ENCODE measurements at regions not wholly inside any gene's neighbourhood (a gene's known extent, or its start where the extent isn't known, plus 50 kb on each side); places are given as distances from the start of the nearest gene placed in this dataset.
A peak's percentile ranks its signal among the peaks of the same experiment; 100 is the strongest.
"Not testable (repeated sequence)": the region's sequence is repeated elsewhere in the genome, so short reads cannot be mapped to it uniquely, and the experiment has no call there.

DNA sequence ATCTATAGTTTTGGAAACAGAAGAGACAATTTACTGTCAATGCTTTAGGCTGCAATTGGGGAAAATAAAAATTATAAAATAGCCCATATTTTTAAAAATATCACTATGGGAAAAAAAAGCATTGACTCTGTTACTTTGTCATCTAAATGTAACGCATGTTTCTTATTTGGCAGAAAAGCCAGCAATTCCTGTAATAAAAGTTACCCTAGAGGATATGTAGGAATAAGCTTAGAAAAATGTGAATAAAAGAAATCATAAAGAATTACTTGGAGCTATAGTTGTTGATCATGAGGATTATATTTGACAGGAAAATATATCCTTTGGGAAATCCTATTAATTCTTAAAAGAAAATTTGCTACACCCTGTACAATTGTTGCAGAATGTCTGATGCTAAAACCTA, 515.4 kb upstream of the IL12A start:
- no peak for DNase-seq

GRCh38 chr3:159480046-159480445, 508.6 kb upstream of the IL12A start:
- DNase-seq: no peak

- DNase-seq: no peak
These were observed 506.2 kb upstream of the IL12A start for GRCh38 chr3:159482241-159482993.

DNA sequence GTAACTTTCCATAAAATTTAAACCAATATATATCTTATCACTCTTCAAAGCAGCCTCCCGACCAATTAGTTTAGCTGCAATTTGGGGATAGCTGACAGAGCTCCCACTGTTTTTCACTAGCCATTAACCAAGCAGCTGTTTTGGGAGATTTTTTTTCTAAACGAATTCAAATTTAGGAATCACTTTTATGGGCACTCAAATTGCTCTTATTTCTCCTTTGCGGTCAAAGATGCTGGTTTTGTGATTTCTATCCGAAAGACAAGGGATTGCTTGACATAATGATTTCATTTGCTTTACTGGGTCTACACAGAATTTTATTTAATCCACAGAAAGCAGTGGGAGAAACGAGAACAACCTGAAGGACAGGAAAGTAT, 505.7 kb upstream of the IL12A start:
- no peak for DNase-seq

GRCh38 chr3:159486580-159486979, 502.1 kb upstream of the IL12A start:
- no peak for DNase-seq

DNA sequence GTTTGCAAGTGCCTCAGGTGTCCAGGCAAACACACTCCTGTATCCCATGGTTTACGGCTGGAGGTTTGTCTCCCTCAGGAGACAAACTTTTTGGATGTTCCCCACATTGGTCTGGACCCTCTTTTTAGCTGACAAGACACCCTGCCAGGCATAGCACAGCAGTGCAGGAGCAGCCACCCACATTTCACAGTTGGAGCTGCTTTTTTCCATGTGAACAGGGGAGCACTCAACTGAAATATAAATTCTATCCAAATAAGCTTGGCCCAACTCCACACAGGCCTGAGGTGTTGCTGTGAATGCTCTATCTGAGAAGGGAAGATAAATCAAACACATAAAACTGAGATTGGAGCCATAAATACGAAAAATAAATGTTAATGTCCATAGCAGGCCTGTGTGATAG, 501.3 kb upstream of the IL12A start:
- no peak for DNase-seq

DNA sequence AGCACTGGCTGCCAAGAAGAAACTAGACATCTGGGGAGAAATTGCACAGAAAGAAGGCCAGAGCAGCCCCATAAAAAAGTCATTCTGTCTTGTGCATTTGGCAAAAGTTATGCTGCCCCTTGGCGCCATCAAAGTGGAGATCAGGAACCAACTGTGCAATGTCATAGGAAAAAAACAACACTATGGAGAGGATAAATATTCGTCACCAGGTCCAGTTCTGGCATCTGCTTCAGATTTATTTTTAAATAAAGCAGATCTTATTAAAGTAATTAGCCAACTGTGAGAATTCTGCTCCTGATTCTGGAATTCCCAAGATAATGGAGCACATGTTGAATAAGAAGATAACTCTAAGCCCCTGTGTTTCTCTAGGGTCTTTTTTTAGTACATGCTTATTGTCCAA, 500.0 kb upstream of the IL12A start:
- DNase-seq: no peak

- DNase-seq: no peak
These were observed 491.3 kb upstream of the IL12A start for GRCh38 chr3:159497361-159497760.

DNA sequence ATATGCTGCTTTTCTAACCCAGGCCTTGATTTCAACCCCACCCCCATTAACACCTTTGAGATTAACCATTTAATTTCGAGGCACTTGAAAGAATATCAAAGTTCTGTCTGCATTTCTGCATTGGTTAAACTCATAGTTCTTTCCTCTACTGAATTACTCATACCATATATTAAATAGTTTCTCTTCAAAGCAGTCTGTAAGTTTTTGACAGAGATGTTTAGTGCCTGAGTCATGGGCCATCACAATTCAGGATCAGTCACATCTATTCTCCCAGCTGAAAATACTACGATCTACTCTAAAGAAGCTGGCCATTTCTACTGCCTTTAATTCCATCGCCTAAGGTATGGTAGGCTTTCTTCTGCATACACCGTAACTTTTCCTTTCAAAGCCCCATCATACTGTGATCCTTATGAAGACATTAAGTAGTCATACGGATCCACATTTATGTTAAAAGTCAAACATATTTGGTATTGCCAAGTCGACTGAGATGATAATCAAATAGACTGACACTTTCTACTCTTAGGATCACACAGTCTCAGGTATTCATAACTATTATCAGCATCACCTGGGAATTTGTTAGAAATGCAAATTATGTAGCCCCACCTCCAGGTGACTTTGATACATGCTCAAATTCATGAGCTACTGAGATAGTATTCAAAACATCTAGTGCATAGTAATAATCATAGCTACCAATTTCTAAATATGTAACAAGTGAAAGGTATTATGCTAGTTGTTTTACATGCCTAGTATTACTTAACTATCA, 489.4 kb upstream of the IL12A start:
- DNase-seq: no peak

DNA sequence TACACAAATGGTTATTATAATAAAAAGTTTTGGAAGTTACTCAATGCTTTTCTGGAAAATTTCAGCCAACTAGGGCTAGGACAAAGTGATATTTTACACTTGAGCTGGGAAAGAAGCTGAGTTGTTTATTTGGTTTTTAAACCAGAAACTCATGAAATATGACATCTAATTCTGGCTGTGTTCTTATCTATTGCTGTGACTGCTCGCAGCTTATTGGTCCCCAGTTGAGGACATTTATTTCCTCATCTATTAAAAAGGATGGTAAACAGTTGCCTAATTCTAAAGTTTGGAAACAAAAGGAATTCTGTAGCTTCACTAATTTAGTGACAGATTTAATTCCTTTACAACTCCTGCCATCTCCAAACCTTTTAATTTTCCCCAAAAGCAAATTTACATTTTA, 487.6 kb upstream of the IL12A start:
- DNase-seq: no peak

- no peak for DNase-seq
These were observed 485.6 kb upstream of the IL12A start for GRCh38 chr3:159502986-159503385.

- not testable (repeated sequence) for DNase-seq
These were observed 477.6 kb upstream of the IL12A start for GRCh38 chr3:159510988-159511387.

- no peak for DNase-seq
These were observed 475.2 kb upstream of the IL12A start for GRCh38 chr3:159513444-159513843.

DNA sequence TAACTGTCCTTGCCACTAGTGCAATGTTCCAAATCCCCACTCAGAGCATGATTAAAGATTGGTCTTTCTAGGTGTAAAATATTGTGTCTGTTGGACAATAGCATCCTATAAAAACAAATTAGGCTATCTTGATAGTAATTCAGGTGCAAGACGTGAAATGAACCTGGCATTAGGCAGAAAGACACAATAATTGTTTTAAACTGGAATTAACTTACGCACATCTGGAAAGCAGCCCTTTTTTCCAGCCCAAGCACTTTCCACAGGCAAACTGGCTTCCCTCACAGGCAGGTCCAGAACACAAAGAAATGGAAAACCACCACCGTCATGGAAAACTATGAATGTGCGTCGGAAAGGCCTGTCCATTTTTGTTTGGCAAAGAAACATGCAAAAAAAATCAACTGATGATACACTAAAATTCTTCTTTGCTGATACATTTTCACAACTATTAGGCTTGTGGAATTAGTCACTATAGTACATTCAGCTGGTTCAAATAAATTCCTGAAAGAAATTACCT, 474.7 kb upstream of the IL12A start:
- DNase-seq: no peak

DNA sequence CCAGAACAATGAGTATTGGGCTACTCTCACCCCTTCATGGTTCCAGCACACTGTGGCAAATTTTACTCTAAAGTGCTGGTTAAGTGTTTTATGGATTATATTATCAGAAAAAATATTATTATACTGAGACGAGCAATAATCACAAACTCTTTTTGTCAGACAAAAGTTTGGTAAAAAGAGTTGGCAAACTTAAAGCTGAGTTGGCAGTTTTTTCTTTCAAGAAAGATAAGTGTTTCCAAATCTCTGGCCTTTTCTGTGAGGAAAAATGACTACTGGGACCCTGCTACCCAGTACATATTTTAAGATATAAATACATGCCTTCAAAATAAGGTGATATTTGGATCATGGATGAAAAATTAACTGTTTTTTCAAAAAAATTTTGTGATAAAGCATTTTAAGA, 471.5 kb upstream of the IL12A start:
- DNase-seq: no peak

DNA sequence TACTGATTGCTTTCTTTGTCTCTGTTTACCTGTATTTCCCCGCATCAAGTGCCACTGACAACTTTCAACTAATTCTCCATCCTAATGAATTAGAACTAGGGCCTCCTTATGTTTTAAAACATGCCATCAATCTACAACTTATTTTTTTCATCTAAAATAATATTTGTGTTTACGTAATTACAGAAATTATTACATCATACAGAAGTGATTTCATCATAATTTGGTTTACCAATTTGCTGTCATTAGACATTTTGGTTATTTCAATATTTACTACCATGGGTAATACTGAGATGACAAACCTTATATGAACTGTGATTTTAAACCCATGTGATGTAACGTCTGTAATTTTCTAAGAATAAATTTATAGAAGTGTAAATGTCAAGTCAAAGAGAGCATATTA, 468.0 kb upstream of the IL12A start:
- no peak for DNase-seq

DNA sequence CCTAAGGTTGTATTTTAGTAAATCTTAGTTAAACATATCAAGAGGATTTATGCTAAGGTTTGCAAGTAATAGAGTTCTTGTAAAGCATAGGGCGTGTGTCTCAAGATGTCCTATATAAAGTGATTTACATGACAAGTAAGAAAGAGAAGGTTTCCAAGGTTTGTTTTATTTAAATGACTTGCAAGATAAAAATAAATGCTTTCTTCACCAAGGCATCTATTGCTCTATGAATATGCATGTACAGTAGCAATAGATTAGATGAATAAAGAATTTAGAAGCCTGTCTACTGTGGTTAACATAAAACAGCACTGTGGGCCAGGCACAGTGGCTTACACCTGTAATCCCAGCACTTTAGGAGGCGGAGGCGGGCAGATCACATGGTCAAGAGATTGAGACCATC, 466.4 kb upstream of the IL12A start:
- no peak for DNase-seq

DNA sequence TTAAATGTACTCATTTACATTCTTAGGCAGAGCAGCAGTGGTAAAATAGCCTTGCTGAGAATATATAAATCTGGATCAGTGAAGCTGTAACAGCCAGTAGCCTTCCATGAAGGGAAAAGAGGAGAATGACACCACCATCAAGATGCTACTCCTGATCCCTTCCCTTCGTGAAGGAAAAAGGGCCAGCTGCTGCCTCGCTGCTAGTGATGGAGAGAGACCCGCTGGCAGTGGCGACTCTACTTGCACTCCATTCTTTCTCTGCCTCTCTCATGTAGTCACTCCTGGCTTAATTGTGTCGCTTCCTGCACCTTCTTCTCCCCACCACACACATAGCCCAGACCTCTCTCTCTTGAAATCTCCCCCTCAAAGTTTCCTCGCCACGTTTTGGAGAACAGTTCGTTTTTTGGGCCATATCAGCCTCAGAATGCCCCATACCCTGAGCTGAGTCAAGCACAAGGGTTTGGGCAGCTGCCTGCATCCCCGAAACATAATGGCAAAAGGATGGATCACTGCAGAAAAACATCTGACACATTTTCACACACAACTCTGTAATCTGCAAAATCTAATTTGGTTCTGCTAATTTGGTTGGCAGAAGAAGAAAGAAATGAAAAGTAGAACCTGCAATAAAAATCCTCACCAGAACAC, 460.3 kb upstream of the IL12A start:
- DNase-seq: peak; percentile 2

- DNase-seq: no peak
These were observed 456.1 kb upstream of the IL12A start for GRCh38 chr3:159532577-159532976.

GRCh38 chr3:159534496-159534895, 454.1 kb upstream of the IL12A start:
- DNase-seq: no peak

GRCh38 chr3:159536876-159537275, 451.8 kb upstream of the IL12A start:
- DNase-seq: no peak

GRCh38 chr3:159538507-159538906, 450.1 kb upstream of the IL12A start:
- no peak for DNase-seq

GRCh38 chr3:159540882-159541495, 447.6 kb upstream of the IL12A start:
- DNase-seq: no peak
